Brain microvascular endothelial cell (primary cell): ENCODE measurements at regions not wholly inside any gene's neighbourhood (a gene's known extent, or its start where the extent isn't known, plus 50 kb on each side); places are given as distances from the start of the nearest gene placed in this dataset.

Experiments used
- DNase-seq: peaks from one replicate; pipeline ENCODE4 v3.0.0-alpha.2; 2020
- H3K27ac ChIP-seq: fragments of 250-450 bp; sonication (Bioruptor Pico); 2 replicates; pipeline ENCODE4 v1.5.1; 2020; ENCODE audit warnings: mild to moderate bottlenecking, moderate library complexity
- H3K27me3 ChIP-seq: fragments of 250-450 bp; sonication (Bioruptor Pico); replicated peaks from 2 replicates; pipeline ENCODE4 v1.5.1; 2020; ENCODE audit warnings: mild to moderate bottlenecking
- H3K36me3 ChIP-seq: fragments of 250-450 bp; sonication (Bioruptor Pico); replicated peaks from 2 replicates; pipeline ENCODE4 v1.5.1; 2020; ENCODE audit warnings: mild to moderate bottlenecking
- H3K4me3 ChIP-seq: 2 replicates; pipeline ENCODE4 v1.5.1; 2011; ENCODE audit warnings: low read depth, mild to moderate bottlenecking, control low read depth, low read length, moderate library complexity
- in situ Hi-C: cut with HindIII; loops from 2 replicates; pipeline ENCODE4 v1.10.0; 2017; ENCODE audit warnings: low sequenced_read_pairs, low pct_ligation_motif_present
- TF ChIP-seq, protein P1 (sequence below): IDR thresholded peaks from 2 replicates; pipeline ENCODE4 v1.5.1; 2011; ENCODE audit warnings: low read depth, mild to moderate bottlenecking, moderate library complexity, low read length, control low read depth, inconsistent platforms; ENCODE audit errors: missing control alignments

DNA sequence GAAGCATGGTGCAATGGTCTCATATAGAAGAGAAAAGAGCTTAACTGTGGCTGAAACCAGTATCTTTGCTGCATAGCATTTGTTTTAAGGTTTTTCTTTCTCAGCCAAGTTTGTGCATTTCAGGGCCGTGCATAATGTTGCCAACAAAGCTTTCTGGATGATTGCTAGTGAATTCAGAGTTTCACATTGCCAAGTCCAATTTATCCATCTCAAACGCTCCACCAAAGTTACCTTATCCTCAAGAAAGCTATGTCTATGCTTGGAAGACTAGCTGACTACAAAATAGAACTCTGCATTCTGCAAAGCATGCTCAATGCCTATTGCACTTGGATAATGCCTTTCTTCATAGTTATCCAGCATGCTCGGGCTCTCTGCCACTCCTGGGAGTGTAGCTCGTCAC lies 535.8 kb upstream of the SGCG start:
- in situ Hi-C loops, result no loop called here
- DNase-seq, result no peak
- Histone ChIP-seq H3K4me3 (no peak overlapping the region), H3K27me3 (no peaks in the 10 kb centered on the region), H3K27ac (no peak overlapping the region), H3K36me3 (no peaks in the 10 kb centered on the region)
- TF ChIP-seq, protein P1, sequence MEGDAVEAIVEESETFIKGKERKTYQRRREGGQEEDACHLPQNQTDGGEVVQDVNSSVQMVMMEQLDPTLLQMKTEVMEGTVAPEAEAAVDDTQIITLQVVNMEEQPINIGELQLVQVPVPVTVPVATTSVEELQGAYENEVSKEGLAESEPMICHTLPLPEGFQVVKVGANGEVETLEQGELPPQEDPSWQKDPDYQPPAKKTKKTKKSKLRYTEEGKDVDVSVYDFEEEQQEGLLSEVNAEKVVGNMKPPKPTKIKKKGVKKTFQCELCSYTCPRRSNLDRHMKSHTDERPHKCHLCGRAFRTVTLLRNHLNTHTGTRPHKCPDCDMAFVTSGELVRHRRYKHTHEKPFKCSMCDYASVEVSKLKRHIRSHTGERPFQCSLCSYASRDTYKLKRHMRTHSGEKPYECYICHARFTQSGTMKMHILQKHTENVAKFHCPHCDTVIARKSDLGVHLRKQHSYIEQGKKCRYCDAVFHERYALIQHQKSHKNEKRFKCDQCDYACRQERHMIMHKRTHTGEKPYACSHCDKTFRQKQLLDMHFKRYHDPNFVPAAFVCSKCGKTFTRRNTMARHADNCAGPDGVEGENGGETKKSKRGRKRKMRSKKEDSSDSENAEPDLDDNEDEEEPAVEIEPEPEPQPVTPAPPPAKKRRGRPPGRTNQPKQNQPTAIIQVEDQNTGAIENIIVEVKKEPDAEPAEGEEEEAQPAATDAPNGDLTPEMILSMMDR, result no peak

DNA sequence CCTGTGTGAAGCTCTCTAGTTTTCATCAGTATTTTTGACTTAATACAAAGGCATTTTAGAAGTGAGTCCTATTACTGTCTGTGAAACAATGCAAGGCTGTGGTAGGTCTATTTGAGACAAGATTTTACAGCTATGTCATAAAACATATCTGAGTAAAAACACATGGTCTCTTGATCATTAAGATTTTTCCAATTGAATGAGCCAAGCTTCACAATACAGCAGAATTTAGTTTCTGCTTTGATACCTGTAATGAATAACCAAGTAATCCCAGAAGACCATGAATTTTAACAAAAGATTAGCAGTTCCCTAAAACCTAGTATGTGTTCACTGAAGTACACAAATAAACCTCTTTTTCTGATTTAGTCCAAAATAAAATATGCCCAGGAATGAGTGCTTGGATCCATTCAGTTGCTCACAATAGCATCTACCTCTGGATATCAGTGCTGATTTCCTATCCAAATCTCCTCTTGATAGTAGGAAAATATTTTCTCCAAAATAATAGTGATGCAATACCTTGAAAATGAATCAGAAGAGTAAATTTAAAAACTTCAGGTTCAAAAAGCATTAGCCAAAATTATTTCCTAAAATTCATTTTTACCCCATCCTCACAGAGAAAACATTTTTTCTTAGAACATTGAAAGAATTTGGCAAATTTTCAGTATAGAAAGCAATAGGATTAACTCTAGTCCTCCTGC lies 533.5 kb upstream of the SGCG start:
- no peak for DNase-seq
- no peaks in the 10 kb centered on the region for H3K36me3 ChIP-seq
- H3K27ac ChIP-seq, result no peak overlapping the region
- H3K27me3 ChIP-seq, result no peaks in the 10 kb centered on the region
- TF ChIP-seq, protein P1, result no peak
- H3K4me3 ChIP-seq, result no peak overlapping the region
- in situ Hi-C loops, result no loop called here

DNA sequence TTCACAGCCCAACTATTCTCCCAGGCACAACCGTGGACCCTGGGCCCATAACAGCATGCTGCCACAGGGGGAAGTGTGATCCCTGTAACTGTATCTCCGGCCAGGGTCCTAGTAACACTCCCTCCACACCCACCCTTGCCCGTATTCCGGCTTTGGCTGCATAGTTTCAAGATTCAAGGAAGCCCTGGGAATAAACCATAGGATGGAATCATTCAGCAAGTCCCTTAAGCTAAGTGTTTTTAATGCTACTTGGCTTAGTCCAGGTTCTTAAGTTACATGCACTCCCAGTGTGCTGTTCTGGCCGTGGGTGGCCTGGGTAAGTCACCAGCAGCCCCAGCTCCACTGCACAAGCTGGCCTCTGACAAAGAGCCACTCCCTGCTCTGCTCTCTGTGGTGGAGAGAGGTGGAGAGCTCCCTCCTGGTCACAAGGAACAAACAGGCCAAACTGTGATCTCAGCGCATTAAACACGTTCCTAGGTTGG lies 532.4 kb upstream of the SGCG start:
- Histone ChIP-seq H3K27me3 (no peaks in the 10 kb centered on the region), H3K4me3 (no peak overlapping the region), H3K27ac (no peak overlapping the region), H3K36me3 (no peaks in the 10 kb centered on the region)
- TF ChIP-seq, protein P1, result no peak
- in situ Hi-C loops, result no loop called here
- DNase-seq, result no peak

DNA sequence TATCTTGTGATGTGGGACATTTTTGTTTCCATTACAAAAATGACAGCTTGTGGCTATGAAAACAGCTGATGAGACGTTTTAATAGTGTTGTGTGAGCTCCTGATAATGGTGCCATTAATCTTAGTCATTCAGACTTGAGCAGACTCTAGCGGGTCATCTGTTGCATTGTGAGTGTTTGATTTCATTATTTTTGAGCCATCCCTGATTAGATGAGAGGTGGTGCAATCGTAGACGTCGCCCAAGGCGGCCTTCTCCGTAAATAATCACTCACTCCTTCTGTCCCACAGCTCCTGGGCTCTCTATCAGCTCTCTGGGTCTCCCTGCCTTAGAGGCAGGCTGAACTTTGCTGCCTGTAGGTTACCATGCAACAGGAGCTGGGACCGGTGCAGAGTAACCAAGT lies 528.0 kb upstream of the SGCG start:
- no peak for DNase-seq
- Histone ChIP-seq H3K36me3 (no peaks in the 10 kb centered on the region), H3K27me3 (no peaks in the 10 kb centered on the region), H3K27ac (no peak overlapping the region), H3K4me3 (no peak overlapping the region)
- TF ChIP-seq, protein P1, result no peak
- in situ Hi-C loops, result no loop called here

DNA sequence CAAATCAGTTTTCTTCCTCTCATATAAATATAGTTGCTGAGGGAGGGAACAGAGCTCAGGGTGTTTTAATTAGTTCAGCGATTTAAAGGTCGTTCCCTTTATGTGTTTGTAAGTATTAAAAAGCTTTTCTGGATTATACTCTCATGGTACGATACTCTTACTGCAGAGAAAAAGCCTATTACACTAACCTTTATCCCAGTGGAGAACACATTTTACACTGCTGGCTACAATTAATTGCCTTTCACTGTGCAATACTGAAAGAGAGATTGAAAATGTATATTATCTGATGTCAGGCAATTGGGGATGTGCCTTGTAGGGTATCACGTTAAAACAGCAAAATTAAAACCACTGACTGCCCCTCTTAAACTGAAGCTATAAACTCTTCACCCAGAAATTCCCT lies 526.9 kb upstream of the SGCG start:
- Histone ChIP-seq H3K27ac (no peak overlapping the region), H3K4me3 (no peak overlapping the region), H3K27me3 (no peaks in the 10 kb centered on the region), H3K36me3 (no peaks in the 10 kb centered on the region)
- no peak for DNase-seq
- TF ChIP-seq, protein P1, result no peak
- in situ Hi-C loops, result no loop called here
